ENCODE measurements at regions not wholly inside any gene's neighbourhood (a gene's known extent, or its start where the extent isn't known, plus 50 kb on each side); places are given as distances from the start of the nearest gene placed in this dataset.

DNA sequence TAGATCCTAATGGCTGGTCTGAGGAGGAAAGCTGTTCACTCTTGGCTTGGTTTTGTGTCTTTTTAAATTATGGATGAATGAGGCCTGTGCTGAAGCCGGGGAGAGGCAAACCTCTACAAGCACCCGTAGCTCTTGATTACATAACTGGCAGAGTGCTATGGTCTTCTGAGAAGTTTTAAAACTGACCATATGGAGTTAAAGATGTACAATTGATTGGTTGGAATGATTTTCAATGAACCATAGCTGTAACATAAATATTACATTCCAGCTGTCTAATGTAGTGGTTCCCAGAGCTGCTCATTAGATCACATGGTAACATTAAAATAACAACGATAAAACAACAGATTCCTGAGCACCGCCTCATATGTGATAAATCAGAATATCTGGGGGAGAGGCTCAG lies 71.1 kb upstream of the MAP4K3 start:
- Mint-ChIP-seq H3K36me3 (ENCODE audit: low read depth) (no peaks in the 10 kb centered on the region), H3K4me3 (no peak overlapping the region), H3K27ac (no peak overlapping the region), H3K27me3 (peaks cover 11% of the 10 kb centered on the region), H3K4me1 (ENCODE audit: low read depth) (peaks cover 21% of the 10 kb centered on the region), H3K9me3 (no peaks in the 10 kb centered on the region)

DNA sequence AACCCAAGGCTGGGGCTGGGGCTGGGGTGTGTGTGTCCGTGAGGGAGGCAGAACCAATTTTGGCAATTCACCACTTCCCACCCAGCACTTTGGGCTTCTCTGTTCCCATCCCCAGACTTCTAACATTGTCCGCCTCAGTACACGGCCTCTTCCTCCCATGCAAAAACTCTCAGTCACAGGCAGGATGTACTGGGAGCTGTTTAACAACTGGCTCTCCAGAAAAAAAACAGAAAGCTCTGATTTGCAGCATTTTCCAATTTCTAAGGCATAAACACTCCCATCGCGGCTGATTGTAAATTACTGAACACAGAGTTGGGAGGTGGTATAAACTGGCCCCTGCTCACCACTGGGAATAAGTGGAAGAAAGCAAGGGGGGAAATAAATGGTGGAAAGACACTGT lies 73.1 kb upstream of the MAP4K3 start:
- Mint-ChIP-seq H3K4me3 (no peak overlapping the region), H3K27me3 (no peaks in the 10 kb centered on the region), H3K27ac (no peak overlapping the region), H3K4me1 (ENCODE audit: low read depth) (peaks cover 40% of the 10 kb centered on the region), H3K9me3 (no peaks in the 10 kb centered on the region), H3K36me3 (ENCODE audit: low read depth) (no peaks in the 10 kb centered on the region)

DNA sequence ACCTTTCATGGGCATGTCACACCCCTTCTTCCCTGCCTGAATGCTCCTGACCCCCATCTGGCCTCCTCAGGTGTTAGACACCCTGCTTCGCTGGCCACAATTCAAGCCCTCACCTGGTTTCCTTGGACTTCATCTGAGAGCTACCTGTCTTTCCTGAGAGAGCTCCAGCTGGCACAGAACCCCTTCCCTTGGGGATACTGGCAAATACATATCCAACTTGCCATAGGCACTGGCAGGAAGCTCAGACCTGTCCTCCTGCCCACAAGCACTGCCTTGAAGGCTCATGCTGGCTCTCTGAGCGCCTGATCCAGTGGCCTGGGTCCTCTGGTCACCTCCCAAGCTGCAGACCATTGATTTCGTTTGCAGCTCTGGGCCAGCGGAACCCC lies 74.1 kb upstream of the MAP4K3 start:
- Mint-ChIP-seq H3K4me1 (ENCODE audit: low read depth) (peaks cover 51% of the 10 kb centered on the region), H3K9me3 (no peaks in the 10 kb centered on the region), H3K36me3 (ENCODE audit: low read depth) (no peaks in the 10 kb centered on the region), H3K4me3 (no peak overlapping the region), H3K27ac (no peak overlapping the region), H3K27me3 (no peaks in the 10 kb centered on the region)

DNA sequence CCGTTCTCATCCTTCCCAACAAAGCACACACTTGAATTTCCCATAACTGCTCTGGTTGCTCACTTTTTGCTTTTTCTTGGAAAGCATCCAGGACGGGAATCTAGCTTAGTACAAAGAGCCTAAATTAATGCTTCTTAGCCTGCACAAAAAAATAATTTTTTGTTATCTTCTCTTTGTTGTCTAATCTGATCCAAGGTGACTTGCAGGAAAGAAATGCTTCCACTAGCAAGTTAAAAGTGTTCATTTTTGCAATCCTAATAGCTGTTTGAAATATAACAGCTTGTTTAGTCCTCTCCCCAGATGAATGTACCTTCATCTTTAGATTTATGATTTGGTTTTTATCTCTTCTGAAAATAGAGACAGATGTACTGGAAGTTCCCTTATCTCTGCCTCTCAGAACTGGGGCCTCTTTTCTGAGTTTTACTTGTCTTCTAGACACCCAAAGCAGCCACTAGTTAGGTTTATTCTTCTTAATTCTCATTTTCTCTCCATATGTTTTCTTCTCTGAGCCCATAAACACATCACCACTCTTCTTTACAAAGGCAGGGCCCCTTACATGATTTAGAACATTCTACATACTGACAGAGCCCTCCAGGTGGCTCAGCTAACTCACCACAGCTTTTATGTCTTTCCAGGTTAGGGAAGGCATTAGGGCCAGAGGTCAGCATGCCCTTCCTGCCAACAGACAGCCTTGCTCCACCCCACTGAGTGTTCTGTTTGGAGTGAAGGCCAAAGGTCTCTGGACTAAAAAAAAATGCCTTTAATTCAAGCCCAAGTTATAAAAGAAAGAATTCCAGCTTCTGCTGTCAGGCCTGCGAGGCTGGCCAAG lies 74.7 kb upstream of the MAP4K3 start:
- Mint-ChIP-seq H3K27ac (peak overlapping the region; percentile 93), H3K36me3 (ENCODE audit: low read depth) (no peaks in the 10 kb centered on the region), H3K4me1 (ENCODE audit: low read depth) (peaks cover 53% of the 10 kb centered on the region), H3K27me3 (no peaks in the 10 kb centered on the region), H3K9me3 (no peaks in the 10 kb centered on the region), H3K4me3 (no peak overlapping the region)

DNA sequence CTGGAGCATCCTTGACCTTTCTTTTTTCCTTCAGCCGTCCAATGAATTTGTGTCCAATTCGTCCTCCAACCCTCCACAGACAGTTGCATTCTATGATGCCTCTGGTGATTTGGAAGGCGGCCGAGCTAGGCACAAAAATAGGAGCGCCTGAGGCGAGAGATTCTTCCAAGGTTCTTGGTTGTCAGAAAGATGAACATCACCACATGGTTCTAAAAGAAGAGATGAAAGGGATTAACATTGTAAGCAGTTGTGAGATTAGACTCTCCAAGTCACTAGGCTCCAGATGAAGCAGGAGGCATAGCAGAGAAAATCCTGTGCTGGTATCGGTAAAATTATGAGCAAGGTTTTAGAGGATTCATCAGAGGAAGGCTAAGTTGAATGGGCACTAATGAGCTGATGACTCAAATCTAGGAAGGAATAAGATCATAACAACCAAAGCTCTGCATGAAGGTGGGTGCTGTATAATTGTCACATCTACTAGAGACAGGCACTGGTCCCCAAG lies 75.4 kb upstream of the MAP4K3 start:
- peak overlapping the region; percentile 93 for H3K27ac Mint-ChIP-seq
- H3K27me3 Mint-ChIP-seq = no peaks in the 10 kb centered on the region
- H3K4me3 Mint-ChIP-seq = peak overlapping the region; percentile 44
- no peaks in the 10 kb centered on the region for H3K36me3 Mint-ChIP-seq (ENCODE audit: low read depth)
- no peaks in the 10 kb centered on the region for H3K9me3 Mint-ChIP-seq
- H3K4me1 Mint-ChIP-seq (ENCODE audit: low read depth) = peaks cover 53% of the 10 kb centered on the region

DNA sequence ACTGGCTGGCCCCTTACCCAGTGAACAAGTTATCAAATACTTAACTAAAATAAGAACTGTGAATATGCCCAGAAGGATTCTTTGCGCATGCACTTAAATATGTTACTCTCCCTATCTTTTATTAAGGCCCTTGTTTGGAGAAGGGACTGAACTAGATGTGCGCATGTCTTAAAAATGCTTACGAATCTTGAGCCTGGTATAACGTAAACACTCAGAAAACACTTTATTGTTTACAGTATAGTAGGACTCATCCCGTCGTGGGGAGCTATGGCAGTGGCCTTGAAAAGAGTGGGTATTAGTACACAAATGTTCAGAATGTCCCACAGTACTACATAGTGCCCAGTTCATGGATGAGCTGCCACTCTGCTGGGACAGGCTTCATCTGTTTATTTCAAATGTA lies 75.9 kb upstream of the MAP4K3 start:
- Mint-ChIP-seq H3K27ac (peak overlapping the region; percentile 93), H3K4me1 (ENCODE audit: low read depth) (peaks cover 53% of the 10 kb centered on the region), H3K4me3 (peak overlapping the region; percentile 44)

DNA sequence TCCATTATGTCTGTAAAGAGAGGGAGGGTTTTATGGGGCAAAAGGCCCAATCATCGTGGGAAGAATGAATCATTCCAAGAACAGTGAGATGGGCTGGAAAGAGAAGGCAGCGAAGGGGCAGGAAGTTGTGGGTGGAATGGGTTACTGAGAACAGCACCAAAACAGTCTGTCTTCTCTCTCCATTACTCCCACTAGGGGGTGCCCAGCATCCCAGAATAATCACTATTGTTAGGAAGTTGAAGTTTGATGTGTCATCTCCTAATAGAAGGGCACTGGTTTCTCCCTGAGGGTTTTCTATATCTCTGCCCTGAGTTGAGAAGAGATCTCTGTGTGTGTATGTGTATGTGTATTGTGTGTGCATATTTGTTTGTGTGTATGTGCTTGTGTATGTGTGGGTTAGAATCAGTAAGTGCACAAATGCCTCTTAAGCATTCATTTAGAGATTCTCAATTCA lies 76.6 kb upstream of the MAP4K3 start:
- Mint-ChIP-seq H3K27ac (peak overlapping the region; percentile 93), H3K9me3 (no peaks in the 10 kb centered on the region), H3K27me3 (no peaks in the 10 kb centered on the region), H3K36me3 (ENCODE audit: low read depth) (no peaks in the 10 kb centered on the region), H3K4me3 (peak overlapping the region; percentile 44), H3K4me1 (ENCODE audit: low read depth) (peaks cover 53% of the 10 kb centered on the region)

More for the DNA sequence above, 75.9 kb upstream of the MAP4K3 start:
- Mint-ChIP-seq H3K9me3 (no peaks in the 10 kb centered on the region), H3K36me3 (ENCODE audit: low read depth) (no peaks in the 10 kb centered on the region), H3K27me3 (no peaks in the 10 kb centered on the region)

DNA sequence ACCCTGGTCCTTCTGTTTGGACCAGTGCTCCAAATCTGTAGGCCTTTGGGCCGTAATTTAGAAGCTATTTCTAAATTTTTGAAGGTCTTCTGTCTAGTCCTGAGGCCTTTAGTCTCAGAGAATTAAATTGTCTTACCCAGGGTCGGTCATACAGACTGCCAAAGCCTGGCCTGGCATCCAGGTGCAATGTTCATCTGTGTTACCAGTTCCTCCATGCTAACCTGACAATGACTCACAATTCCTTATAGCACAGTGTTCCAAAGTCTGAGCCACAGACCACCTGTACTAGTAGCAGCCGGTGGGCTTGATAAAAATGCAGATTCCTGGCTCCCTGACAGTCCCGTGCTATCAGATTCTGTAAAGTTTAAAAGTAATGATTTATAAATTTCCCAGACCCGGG lies 77.7 kb upstream of the MAP4K3 start:
- Mint-ChIP-seq H3K27ac (no peak overlapping the region), H3K4me1 (ENCODE audit: low read depth) (peaks cover 53% of the 10 kb centered on the region), H3K9me3 (no peaks in the 10 kb centered on the region), H3K4me3 (no peak overlapping the region), H3K36me3 (ENCODE audit: low read depth) (no peaks in the 10 kb centered on the region), H3K27me3 (no peaks in the 10 kb centered on the region)

DNA sequence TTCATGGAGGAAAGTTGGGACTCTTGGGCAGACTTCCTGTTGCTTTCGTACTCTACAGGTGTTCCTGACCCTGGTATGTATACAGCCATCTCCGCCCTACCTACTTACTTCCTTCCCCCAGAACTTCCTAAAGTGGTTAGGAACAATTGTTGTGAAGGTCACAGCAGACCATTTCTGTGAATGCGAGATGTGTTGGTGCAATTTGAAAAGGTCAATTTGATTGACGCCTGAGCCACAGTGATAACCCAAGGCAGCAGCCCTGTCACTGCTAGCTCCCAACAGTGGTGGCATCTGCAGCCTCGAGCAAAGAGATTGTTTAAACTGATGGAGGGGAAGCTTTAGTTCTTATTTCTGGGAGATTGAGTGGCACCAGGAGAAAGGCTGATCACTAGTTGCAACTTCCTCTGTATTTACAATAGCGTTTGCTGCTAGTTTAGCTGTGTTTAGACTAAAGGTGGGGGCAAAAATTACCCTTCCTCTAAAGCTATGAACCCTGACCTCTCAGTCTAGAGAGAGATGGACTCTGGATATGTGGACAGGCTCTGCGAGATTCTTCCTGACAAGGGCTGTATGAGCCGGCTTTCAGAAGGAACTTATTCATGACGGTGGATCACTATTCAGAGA lies 78.3 kb upstream of the MAP4K3 start:
- Mint-ChIP-seq H3K27ac (no peak overlapping the region), H3K9me3 (no peaks in the 10 kb centered on the region), H3K36me3 (ENCODE audit: low read depth) (no peaks in the 10 kb centered on the region), H3K27me3 (no peaks in the 10 kb centered on the region), H3K4me3 (no peak overlapping the region), H3K4me1 (ENCODE audit: low read depth) (peaks cover 53% of the 10 kb centered on the region)

DNA sequence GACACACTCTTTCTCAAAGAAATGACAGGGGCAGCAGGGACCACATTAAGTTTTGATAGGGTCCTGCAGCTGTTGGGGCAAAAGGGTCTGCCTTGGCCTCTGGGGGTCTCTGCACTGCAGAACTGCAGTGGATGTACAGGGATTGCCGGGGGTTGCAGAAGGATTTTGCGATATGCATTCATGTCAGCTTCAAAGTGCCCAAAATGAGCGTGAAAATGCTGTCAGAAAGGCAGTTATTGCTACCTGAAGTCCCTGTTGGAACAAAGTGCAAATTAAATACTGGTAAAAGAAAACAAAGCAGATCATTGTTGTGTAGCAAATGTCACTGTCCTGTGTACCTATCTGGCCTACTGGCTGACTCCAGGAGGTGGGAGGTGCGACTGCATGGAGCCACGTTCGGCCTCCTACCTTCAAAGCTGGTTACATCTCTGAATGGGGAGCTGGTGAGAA lies 78.8 kb upstream of the MAP4K3 start:
- H3K9me3 Mint-ChIP-seq = no peaks in the 10 kb centered on the region
- H3K4me1 Mint-ChIP-seq (ENCODE audit: low read depth) = peaks cover 53% of the 10 kb centered on the region
- no peaks in the 10 kb centered on the region for H3K36me3 Mint-ChIP-seq (ENCODE audit: low read depth)
- H3K4me3 Mint-ChIP-seq = no peak overlapping the region
- H3K27ac Mint-ChIP-seq = no peak overlapping the region
- no peaks in the 10 kb centered on the region for H3K27me3 Mint-ChIP-seq

DNA sequence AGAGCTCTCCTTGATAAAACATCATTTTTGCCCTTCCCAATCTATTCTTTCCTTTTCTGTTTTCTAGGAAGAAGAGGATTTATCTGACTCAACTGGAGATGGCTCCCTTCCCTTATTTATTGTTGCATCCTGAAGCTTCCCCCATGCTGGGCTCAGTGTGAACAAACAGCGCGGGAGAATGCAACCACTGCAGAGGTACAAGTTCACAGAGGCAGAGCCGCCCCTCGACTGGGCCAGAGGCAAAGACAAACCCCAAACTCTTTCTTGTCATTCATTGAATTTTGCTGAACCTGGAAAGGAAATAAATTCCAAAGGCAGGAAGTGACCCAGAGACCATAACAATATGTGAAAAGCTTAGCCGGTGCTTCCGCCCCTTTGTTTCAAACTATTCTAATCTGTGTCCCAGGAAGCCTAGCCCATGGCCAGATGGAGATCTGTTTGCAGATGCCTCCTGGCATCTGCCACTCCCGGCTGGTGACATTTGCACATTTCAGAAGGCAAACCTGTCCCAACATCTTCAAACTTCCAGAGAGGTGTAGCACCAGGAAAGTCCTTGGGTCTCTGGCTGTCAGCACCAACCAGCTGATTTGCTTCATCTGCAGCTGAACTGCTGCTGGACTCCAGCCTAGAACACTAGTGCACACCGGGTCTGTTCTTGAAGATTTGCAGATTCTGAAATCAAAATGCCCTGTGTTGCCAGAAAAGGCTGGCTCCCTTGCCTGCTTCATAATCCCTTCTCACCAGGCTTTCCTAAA lies 79.4 kb upstream of the MAP4K3 start:
- Mint-ChIP-seq H3K4me1 (ENCODE audit: low read depth) (peaks cover 49% of the 10 kb centered on the region), H3K9me3 (no peaks in the 10 kb centered on the region), H3K36me3 (ENCODE audit: low read depth) (no peaks in the 10 kb centered on the region), H3K4me3 (no peak overlapping the region), H3K27ac (no peak overlapping the region), H3K27me3 (no peaks in the 10 kb centered on the region)

DNA sequence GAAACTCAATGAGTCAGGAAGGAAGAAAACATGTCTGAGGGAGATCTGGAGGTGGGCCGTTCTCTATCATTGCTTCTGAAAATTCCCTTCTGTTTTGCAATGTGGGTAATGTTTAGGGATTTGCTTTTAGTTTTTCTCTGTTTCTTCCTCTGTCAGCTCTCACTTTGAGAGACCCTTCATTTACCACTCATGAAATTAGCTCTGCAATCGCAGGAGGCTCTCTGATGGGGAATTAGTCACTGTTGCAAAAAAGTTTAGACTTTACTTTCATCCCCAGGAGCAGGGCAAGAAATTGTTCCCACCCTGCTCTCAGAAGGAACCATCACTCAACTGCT lies 80.0 kb upstream of the MAP4K3 start:
- no peak overlapping the region for H3K27ac Mint-ChIP-seq
- peaks cover 44% of the 10 kb centered on the region for H3K4me1 Mint-ChIP-seq (ENCODE audit: low read depth)
- H3K36me3 Mint-ChIP-seq (ENCODE audit: low read depth) = peaks cover under 1% of the 10 kb centered on the region
- no peak overlapping the region for H3K4me3 Mint-ChIP-seq
- H3K27me3 Mint-ChIP-seq = no peaks in the 10 kb centered on the region
- H3K9me3 Mint-ChIP-seq = peaks cover under 1% of the 10 kb centered on the region

DNA sequence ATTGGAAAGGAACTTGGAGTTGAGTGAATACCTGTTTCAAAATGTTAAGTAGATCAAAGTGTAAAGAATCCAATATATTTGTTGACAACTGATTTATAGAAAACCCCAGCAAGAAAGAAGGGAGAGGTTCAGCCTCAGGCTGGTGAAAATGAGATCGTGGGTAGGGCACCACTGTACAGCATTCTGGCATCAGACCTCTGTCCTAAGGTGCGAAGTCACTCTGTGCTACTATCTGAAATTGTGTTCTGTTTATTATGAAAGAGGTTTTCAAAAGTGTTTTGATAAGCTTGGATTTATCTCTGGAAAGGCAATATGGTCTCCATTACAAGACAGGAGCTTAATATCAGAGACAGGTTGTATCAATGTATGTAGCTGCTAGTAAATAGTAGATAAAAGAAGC lies 80.5 kb upstream of the MAP4K3 start:
- Mint-ChIP-seq H3K4me1 (ENCODE audit: low read depth) (peaks cover 38% of the 10 kb centered on the region), H3K4me3 (no peak overlapping the region), H3K27me3 (no peaks in the 10 kb centered on the region), H3K9me3 (peaks cover 6% of the 10 kb centered on the region), H3K36me3 (ENCODE audit: low read depth) (peaks cover 5% of the 10 kb centered on the region), H3K27ac (no peak overlapping the region)

DNA sequence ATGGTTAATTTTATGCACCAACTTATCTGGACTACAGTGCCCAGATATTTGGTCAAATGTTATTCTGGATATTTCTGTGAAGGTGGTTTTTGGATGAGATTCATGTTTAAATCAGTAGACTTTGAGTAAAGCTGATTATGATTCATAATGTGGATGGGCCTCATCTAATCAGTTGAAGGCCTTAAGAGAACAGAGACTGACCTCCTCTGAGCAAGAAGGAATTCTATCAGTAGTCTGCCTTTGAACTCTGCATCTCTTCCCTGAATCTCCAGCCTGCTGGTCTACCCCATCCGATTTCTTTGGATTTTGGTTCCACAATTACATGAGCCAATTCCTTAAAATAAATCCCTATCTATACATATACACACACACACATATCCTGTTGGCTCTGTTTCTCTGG lies 82.8 kb upstream of the MAP4K3 start:
- Mint-ChIP-seq H3K36me3 (ENCODE audit: low read depth) (peaks cover 5% of the 10 kb centered on the region), H3K4me1 (ENCODE audit: low read depth) (peaks cover 15% of the 10 kb centered on the region), H3K4me3 (no peak overlapping the region), H3K27ac (no peak overlapping the region), H3K9me3 (peaks cover 7% of the 10 kb centered on the region), H3K27me3 (no peaks in the 10 kb centered on the region)

DNA sequence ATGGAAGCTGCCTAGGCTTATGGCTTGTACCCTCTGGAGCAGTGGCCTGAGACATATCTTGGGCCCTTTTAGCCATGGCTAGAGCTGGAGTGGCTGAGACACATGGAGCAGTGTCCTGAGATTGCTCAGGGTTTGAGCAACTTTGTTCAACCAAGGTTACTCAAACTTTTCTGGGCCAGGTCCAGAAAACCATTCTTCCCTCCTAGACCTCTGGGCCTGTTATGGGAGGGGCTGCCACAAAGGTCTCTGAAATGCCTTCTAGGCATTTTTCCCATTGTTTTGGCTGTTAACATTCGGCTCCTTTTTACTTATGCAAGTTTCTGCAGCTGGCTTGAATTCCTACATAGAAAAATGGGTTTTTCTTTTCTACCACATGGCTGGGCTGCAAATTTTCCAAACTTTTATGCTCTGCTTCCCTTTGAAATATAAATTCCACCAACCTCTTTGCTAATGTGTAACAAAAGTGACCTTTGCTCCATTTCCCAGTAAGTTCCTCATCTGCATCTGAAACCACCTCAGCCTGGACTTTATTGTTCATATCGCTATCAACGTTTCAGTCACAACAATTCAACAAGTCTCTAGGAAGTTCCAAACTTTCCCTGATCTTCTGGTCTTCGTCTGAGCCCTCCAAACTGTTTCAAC lies 84.9 kb upstream of the MAP4K3 start:
- H3K9me3 Mint-ChIP-seq = peaks cover 7% of the 10 kb centered on the region
- peaks cover 5% of the 10 kb centered on the region for H3K36me3 Mint-ChIP-seq (ENCODE audit: low read depth)
- H3K4me1 Mint-ChIP-seq (ENCODE audit: low read depth) = peaks cover 4% of the 10 kb centered on the region
- H3K4me3 Mint-ChIP-seq = no peak overlapping the region
- H3K27ac Mint-ChIP-seq = no peak overlapping the region
- H3K27me3 Mint-ChIP-seq = no peaks in the 10 kb centered on the region
